WTC11 (cell line): ENCODE measurements at regions not wholly inside any gene's neighbourhood (a gene's known extent, or its start where the extent isn't known, plus 50 kb on each side); places are given as distances from the start of the nearest gene placed in this dataset.

Experiments
- CTCF ChIP-seq: fragments of 200-600 bp; IDR thresholded peaks from 2 replicates; pipeline ENCODE4 v1.8.0; 2022; ENCODE audit warnings: antibody characterized with exemption
- JUN ChIP-seq: sonication (generic); formaldehyde crosslinking; IDR thresholded peaks from 2 replicates; pipeline ENCODE4 v1.8.0; 2023; ENCODE audit warnings: mild to moderate bottlenecking, missing genetic modification reagents
- NFATC4 ChIP-seq: fragments of 250-450 bp; sonication (Bioruptor Pico); IDR thresholded peaks from 2 replicates; pipeline ENCODE4 v1.9.0; 2021; ENCODE audit warnings: mild to moderate bottlenecking

GRCh38 chr4:34791209-34791608 lies 1453.1 kb downstream of the ARAP2 start:
- TF ChIP-seq CTCF (no peak), JUN (CRISPR knock-in tag) (no peak), NFATC4 (CRISPR knock-in tag) (no peak)
